Endothelial cell (in vitro differentiated cells): ENCODE measurements at regions not wholly inside any gene's neighbourhood (a gene's known extent, or its start where the extent isn't known, plus 50 kb on each side); places are given as distances from the start of the nearest gene placed in this dataset.

ENCODE experiments used
- DNase-seq: peaks from one replicate; pipeline ENCODE4 v3.0.0; 2021; ENCODE audit warnings: low spot score
- H3K27ac Mint-ChIP-seq: one replicate; pipeline ENCODE4 v1.8.0; 2021; ENCODE audit warnings: mixed read lengths, inconsistent platforms; ENCODE audit not compliant: unreplicated experiment
- H3K27me3 Mint-ChIP-seq: one replicate; pipeline ENCODE4 v1.8.0; 2021; ENCODE audit warnings: mild to moderate bottlenecking, moderate library complexity, mixed read lengths, inconsistent platforms; ENCODE audit not compliant: unreplicated experiment
- H3K36me3 Mint-ChIP-seq: one replicate; pipeline ENCODE4 v1.8.0; 2021; ENCODE audit warnings: mild to moderate bottlenecking, low read depth, mixed read lengths, inconsistent platforms; ENCODE audit not compliant: unreplicated experiment
- H3K4me1 Mint-ChIP-seq: one replicate; pipeline ENCODE4 v1.8.0; 2021; ENCODE audit warnings: mild to moderate bottlenecking, mixed read lengths, inconsistent platforms; ENCODE audit not compliant: unreplicated experiment
- H3K4me3 Mint-ChIP-seq: one replicate; pipeline ENCODE4 v1.8.0; 2021; ENCODE audit warnings: mild to moderate bottlenecking, mixed read lengths, inconsistent platforms; ENCODE audit not compliant: unreplicated experiment
- H3K9me3 Mint-ChIP-seq: one replicate; pipeline ENCODE4 v1.8.0; 2021; ENCODE audit warnings: mixed read lengths, inconsistent platforms; ENCODE audit not compliant: unreplicated experiment
- TF ChIP-seq, protein P1 (sequence below): fragments of 200-600 bp; sonication (generic); IDR thresholded peaks from one replicate; pipeline ENCODE4 v1.5.0; 2021; ENCODE audit warnings: antibody characterized with exemption; ENCODE audit not compliant: unreplicated experiment

DNA sequence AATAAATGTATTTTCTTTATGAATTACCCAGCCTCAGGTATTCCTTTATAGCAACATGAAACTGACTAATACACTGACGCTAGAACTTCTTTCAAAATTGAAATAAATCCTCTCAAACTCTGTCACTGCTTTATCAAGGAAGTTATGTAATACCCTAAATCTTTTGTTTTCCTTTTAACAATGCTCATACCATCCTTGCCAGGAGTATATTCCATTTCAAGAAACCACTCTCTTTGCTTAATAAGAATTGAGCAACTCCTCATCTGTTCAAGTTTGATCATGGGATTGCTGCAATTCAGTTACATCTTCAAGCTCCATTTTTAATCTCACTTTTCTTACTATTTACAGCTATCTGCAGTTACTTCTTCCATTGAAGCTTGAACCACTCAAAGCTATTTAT, 707.6 kb upstream of the MARCKS start:
- DNase-seq = no peak
- TF ChIP-seq, protein P1, sequence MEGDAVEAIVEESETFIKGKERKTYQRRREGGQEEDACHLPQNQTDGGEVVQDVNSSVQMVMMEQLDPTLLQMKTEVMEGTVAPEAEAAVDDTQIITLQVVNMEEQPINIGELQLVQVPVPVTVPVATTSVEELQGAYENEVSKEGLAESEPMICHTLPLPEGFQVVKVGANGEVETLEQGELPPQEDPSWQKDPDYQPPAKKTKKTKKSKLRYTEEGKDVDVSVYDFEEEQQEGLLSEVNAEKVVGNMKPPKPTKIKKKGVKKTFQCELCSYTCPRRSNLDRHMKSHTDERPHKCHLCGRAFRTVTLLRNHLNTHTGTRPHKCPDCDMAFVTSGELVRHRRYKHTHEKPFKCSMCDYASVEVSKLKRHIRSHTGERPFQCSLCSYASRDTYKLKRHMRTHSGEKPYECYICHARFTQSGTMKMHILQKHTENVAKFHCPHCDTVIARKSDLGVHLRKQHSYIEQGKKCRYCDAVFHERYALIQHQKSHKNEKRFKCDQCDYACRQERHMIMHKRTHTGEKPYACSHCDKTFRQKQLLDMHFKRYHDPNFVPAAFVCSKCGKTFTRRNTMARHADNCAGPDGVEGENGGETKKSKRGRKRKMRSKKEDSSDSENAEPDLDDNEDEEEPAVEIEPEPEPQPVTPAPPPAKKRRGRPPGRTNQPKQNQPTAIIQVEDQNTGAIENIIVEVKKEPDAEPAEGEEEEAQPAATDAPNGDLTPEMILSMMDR = no peak
- Mint-ChIP-seq H3K4me1 (peaks cover 26% of the 10 kb centered on the region), H3K27ac (no peak overlapping the region), H3K9me3 (no peaks in the 10 kb centered on the region), H3K36me3 (no peaks in the 10 kb centered on the region), H3K4me3 (no peak overlapping the region), H3K27me3 (no peaks in the 10 kb centered on the region)

DNA sequence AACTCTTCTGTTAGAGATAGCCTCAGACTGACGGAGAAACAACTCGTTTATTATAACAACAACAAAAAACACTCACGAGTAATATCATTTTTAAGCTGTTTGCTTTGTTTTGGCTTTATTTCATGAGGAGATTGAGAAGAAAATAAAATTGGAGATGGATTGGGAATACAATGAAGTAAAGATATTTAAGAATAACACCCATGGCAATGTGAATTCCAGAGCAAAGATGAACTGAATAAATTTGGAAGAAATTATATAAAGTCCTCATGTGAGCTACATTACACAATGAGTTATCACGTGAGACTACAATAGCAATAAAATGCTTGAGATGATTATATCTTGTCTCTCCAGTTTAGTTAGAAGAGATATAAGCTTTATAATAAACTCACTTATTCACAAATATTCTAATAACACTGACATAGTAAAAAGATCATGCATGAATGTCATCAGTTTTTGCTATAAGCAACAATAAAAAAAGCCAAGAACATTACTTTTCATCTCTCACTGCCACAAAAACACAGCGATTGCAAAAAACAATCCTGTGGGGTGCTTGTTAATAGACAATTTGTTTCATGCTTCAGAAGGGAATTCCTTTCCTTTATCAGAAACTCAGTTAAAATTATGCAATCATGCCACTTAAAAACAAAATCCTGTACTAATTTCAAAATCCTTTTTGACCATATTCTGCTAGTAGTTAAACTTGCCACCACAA, 696.7 kb upstream of the MARCKS start:
- Mint-ChIP-seq H3K27ac (no peak overlapping the region), H3K36me3 (no peaks in the 10 kb centered on the region), H3K4me3 (no peak overlapping the region), H3K4me1 (peaks cover 9% of the 10 kb centered on the region), H3K9me3 (no peaks in the 10 kb centered on the region), H3K27me3 (no peaks in the 10 kb centered on the region)
- no peak for DNase-seq
- TF ChIP-seq, protein P1 = no peak

DNA sequence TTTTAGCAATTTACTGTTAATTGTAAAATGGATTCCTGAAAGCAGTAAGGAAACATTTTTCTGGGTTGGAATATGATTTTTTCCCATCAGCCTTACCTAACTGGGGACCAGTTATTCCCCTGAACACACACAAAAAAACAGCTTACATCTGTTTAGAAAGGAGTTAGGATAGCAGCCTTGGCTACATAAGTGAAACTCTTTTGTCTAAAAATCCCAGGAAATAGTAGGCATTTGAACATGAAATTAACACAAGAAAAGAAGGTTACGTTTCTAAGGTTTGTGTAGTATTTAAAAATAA, 696.2 kb upstream of the MARCKS start:
- Mint-ChIP-seq H3K36me3 (no peaks in the 10 kb centered on the region), H3K27me3 (no peaks in the 10 kb centered on the region), H3K9me3 (no peaks in the 10 kb centered on the region), H3K27ac (no peak overlapping the region), H3K4me1 (peaks cover 9% of the 10 kb centered on the region), H3K4me3 (no peak overlapping the region)
- no peak for DNase-seq
- TF ChIP-seq, protein P1 = no peak

DNA sequence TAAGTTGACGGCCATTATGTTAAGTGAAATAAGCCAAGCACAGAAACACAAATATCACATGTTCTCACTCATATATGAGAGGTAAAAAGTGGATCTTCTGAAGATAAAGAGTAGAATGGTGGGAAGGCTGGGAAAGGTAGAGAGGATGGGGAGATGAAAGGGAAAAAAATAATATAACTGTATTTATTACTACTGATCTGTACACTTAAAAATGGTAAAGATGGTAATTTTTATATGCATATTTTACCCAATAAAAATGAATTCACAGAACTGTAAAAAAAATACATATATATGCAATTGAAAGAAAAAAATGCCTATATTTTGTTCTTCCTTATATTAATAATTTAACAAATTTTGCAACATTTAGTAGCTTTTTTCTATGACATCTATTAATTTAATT, 694.4 kb upstream of the MARCKS start:
- no peaks in the 10 kb centered on the region for H3K36me3 Mint-ChIP-seq
- no peaks in the 10 kb centered on the region for H3K27me3 Mint-ChIP-seq
- no peak overlapping the region for H3K27ac Mint-ChIP-seq
- no peak overlapping the region for H3K4me3 Mint-ChIP-seq
- no peak for DNase-seq
- TF ChIP-seq, protein P1 = no peak
- H3K9me3 Mint-ChIP-seq = no peaks in the 10 kb centered on the region
- peaks cover 15% of the 10 kb centered on the region for H3K4me1 Mint-ChIP-seq

DNA sequence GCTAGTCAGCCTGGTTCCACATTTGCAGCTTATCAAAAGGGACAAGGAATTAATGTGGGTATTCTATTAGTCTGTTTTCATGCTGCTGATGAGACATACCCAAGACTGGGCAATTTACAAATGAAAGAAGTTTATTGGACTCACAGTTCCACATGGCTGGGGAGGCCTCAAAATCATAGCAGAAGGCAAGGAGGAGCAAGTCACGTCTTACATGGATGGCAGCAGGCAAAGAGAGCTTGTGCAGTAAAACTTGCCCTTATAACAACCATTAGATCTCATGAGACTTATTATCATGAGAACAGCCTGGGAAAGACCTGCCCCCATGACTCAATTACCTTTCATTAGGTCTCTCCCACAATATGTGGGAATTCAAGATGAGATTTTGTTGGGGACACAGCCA, 689.1 kb upstream of the MARCKS start:
- H3K27me3 Mint-ChIP-seq = no peaks in the 10 kb centered on the region

More for the DNA sequence above, 689.1 kb upstream of the MARCKS start:
- Mint-ChIP-seq H3K4me3 (no peak overlapping the region), H3K27ac (no peak overlapping the region), H3K36me3 (no peaks in the 10 kb centered on the region), H3K4me1 (peaks cover 19% of the 10 kb centered on the region), H3K9me3 (no peaks in the 10 kb centered on the region)
- no peak for DNase-seq
- TF ChIP-seq, protein P1 = no peak
